Adrenal gland (tissue), 9 donors: ENCODE measurements at regions not wholly inside any gene's neighbourhood (a gene's known extent, or its start where the extent isn't known, plus 50 kb on each side); places are given as distances from the start of the nearest gene placed in this dataset.

Experiments used
- DNase-seq, 7 donors: peaks; one replicate each; pipeline ENCODE4 v3.0.0-alpha.2; 2019 to 2020
- H3K27ac ChIP-seq, 5 donors: fragments of 200-600 bp; sonication (generic) in 4 of 5; 1 replicate in 3 of 5; 2 replicates in 2 of 5; pipeline versions ENCODE4 v1.5.1 to v1.8.0; 2016 to 2020; ENCODE audit warnings: mild to moderate bottlenecking in 1 of 5
- H3K27me3 ChIP-seq: fragments of 200-600 bp; 2 replicates; pipeline ENCODE4 v1.8.0; 2021
- H3K36me3 ChIP-seq, 2 donors: fragments of 200-600 bp; replicated peaks in 1 of 2; 1 replicate in 1 of 2; 2 replicates in 1 of 2; pipeline versions ENCODE4 v1.5.1 to v1.8.0; 2018 to 2022
- H3K4me1 ChIP-seq, 2 donors: fragments of 200-600 bp; replicated peaks in 1 of 2; 1 replicate in 1 of 2; 2 replicates in 1 of 2; pipeline versions ENCODE4 v1.5.1 to v1.8.0; 2018 to 2021
- H3K4me3 ChIP-seq, 4 donors: fragments of 200-600 bp; sonication (generic) in 3 of 4; one replicate each; pipeline ENCODE4 v1.5.1; 2016 to 2018
- H3K9me3 ChIP-seq, 3 donors: fragments of 200-600 bp; sonication (generic) in 1 of 3; replicated peaks in 1 of 3; 1 replicate in 2 of 3; 2 replicates in 1 of 3; pipeline versions ENCODE4 v1.5.1 to v1.8.0; 2016 to 2021
- CTCF ChIP-seq, 6 experiments: fragments of 450-650 bp in 4 of 6; fragments of 200-600 bp in 2 of 6; sonication (generic) in 1 of 6; IDR thresholded peaks; 1 replicate in 5 of 6; 2 replicates in 1 of 6; pipeline versions ENCODE4 v1.5.1 to v1.8.0; 2016 to 2021; ENCODE audit warnings: antibody characterized with exemption in 6 of 6, mild to moderate bottlenecking in 2 of 6, moderate library complexity in 1 of 6
- POLR2A ChIP-seq, 2 donors: fragments of 450-650 bp; IDR thresholded peaks; one replicate each; pipeline ENCODE4 v1.6.1; 2017; ENCODE audit warnings: antibody characterized with exemption in 2 of 2, mild to moderate bottlenecking in 2 of 2, moderate library complexity in 1 of 2
- WGBS, 4 donors: extraction: QIAGEN DNeasy Blood & Tissue Kit in 2 of 4; methylation state at CpG; one replicate each; pipeline versions ENCODE4 v1.1.5 to v1.1.7; 2013 to 2017; 5-methylcytosine and 5-hydroxymethylcytosine counted together
- intact Hi-C, 2 donors: fragments of 100-400 bp; cut with DNase I; formaldehyde crosslinking; loops; one replicate each; pipeline versions ENCODE4 v1.14.1 to v1.15.0; 2022 to 2023
- donor health status: healthy with polysubstance abuse.
- donor health status: Bipolar disorder and iron deficiency.
- donor health status: DM: yes; HTN: yes; CAD: no.
- donor health status: DM: no; HTN: no; CAD: no.
- donor health status: DM: no; HTN: no; CAD: no.

GRCh38 chr4:124519196-124519595 lies 193.3 kb downstream of the ANKRD50 start:
- H3K27me3 ChIP-seq: no peaks in the 10 kb centered on the region
- H3K36me3 ChIP-seq: no peaks in the 10 kb centered on the region
- no peaks in the 10 kb centered on the region for H3K9me3 ChIP-seq
- DNase-seq: no peak
- no peak overlapping the region for H3K4me3 ChIP-seq
- intact Hi-C loops: no loop called here
- H3K27ac ChIP-seq: no peak overlapping the region
- no peaks in the 10 kb centered on the region for H3K4me1 ChIP-seq
- 88 to 100% (median 88%) methylated on average over 1 of the region's 1 CpG for WGBS, 4 donors
- TF ChIP-seq CTCF (IDR thresholded peaks at IDR 0.05) (no peak), POLR2A (IDR thresholded peaks at IDR 0.05) (no peak)

- no peak overlapping the region for H3K27ac ChIP-seq
- no peaks in the 10 kb centered on the region for H3K36me3 ChIP-seq
- no peaks in the 10 kb centered on the region for H3K9me3 ChIP-seq
- intact Hi-C loops: no loop called here
- no peaks in the 10 kb centered on the region for H3K27me3 ChIP-seq
- DNase-seq: no peak
- no peak overlapping the region for H3K4me3 ChIP-seq
- TF ChIP-seq CTCF (IDR thresholded peaks at IDR 0.05) (no peak), POLR2A (IDR thresholded peaks at IDR 0.05) (no peak)
- no peaks in the 10 kb centered on the region for H3K4me1 ChIP-seq
Measured at GRCh38 chr4:124523816-124524215, 188.7 kb downstream of the ANKRD50 start.

- intact Hi-C loops: no loop called here
- TF ChIP-seq POLR2A (IDR thresholded peaks at IDR 0.05) (no peak), CTCF (IDR thresholded peaks at IDR 0.05) (no peak)
- 95 to 100% (median 96%) methylated on average over 3 to 4 of the region's 4 CpGs for WGBS, 4 donors
Measured at GRCh38 chr4:124525524-124525923, 187.0 kb downstream of the ANKRD50 start.

GRCh38 chr4:124526331-124526730 lies 186.2 kb downstream of the ANKRD50 start:
- intact Hi-C loops: no loop called here
- no peaks in the 10 kb centered on the region for H3K9me3 ChIP-seq
- no peak overlapping the region for H3K27ac ChIP-seq
- TF ChIP-seq POLR2A (IDR thresholded peaks at IDR 0.05) (no peak), CTCF (IDR thresholded peaks at IDR 0.05) (no peak)
- H3K4me1 ChIP-seq: no peaks in the 10 kb centered on the region
- DNase-seq: no peak
- no peaks in the 10 kb centered on the region for H3K27me3 ChIP-seq
- H3K36me3 ChIP-seq: no peaks in the 10 kb centered on the region
- H3K4me3 ChIP-seq: no peak overlapping the region
- 17 to 27% (median 21%) methylated on average over 2 of the region's 2 CpGs for WGBS, 4 donors

More at GRCh38 chr4:124525524-124525923, 187.0 kb downstream of the ANKRD50 start:
- Histone ChIP-seq H3K9me3 (no peaks in the 10 kb centered on the region), H3K4me1 (no peaks in the 10 kb centered on the region), H3K27me3 (no peaks in the 10 kb centered on the region), H3K36me3 (no peaks in the 10 kb centered on the region), H3K27ac (no peak overlapping the region), H3K4me3 (no peak overlapping the region)
- no peak for DNase-seq
